Central memory CD4-positive, alpha-beta T cell (primary cell): ENCODE measurements at regions not wholly inside any gene's neighbourhood (a gene's known extent, or its start where the extent isn't known, plus 50 kb on each side); places are given as distances from the start of the nearest gene placed in this dataset.
"Not testable (repeated sequence)": the region's sequence is repeated elsewhere in the genome, so short reads cannot be mapped to it uniquely, and the experiment has no call there.

ENCODE experiments used
- DNase-seq: peaks from one replicate; pipeline ENCODE4 v3.0.0; 2022

DNA sequence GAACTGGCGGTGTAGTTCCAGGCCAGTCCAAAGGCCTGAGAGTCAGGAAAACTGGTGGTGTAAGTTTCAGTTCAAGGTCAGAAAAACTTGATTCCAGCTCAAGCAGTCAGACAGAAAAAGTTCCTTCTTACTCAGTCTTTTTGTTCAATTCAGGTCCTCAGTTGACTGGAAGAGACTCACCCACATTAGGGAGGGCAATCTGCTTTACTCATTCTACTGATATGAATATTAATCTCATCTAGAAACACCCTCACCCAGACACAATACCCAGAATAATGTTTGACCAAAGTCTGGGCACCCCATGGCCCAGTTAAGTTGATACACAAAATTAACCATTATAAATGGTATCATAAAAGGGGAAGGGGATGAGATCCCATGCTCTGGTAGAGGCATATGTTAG lies 50.1 kb upstream of the LTA4H start:
- no peak for DNase-seq

DNA sequence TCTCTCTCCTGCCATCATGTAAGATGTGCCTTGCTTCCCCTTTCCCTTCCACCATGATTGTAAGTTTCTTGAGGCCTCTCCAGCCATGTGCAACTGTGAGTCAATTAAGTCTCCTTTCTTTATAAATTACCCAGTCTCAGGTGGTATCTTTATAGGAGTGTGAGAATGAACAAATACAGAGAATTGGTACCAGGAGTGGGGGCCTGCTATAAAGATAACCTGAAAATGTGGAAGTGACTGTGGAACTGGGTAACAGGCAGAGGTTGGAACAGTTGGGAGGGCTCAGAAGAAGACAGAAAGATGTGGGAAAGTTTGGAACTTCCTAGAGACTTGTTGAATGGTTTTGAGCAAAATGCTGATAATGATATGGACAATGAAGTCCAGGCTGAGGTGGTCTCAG lies 50.8 kb upstream of the LTA4H start:
- not testable (repeated sequence) for DNase-seq

DNA sequence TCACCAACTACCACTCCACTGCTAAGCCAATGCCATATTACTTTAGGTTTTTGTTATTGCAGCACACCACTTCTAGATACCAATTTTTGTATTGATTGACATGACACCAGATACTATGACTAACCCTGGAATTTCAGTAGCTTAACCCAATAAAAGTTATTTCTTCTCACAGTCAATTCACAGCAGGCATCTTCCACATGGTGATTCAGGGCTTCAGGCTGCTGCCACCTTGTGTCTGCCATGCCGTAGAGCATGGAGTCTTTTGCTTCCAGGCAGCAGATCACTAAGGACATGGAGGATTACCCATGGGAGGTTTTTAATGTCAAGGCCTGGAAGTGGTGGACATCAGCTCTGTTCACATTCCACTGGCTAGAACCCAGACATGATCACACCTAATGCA lies 56.4 kb upstream of the LTA4H start:
- no peak for DNase-seq

DNA sequence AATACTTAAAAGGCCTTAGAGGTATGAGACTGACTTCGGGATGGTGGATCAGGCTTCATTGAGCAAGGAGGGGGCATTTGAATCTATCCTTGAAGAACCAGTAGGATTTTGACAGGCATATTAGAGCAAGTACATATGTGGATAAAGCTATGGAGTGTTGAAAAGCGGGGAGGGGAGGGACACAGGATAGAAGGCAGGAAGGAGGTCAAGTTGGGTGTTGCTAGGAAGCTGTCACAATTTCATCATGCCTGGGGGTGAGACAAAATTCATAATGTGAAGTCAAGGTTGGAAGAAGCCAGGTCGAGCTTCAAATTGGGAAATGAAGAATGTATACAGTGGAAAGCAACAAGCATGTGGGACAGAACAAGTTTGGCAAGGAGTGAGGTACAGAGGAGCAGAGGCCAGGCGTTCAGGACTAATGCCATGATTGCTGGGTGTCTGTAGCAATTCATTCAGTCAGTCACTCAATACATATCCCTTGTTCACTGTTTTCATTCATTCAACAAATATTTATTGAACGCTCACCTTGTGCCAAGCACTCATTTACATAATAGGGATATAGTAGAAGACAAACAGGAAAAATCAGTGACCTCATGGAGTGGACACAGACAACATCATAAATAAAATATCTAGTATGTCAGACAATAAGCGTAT lies 58.3 kb upstream of the LTA4H start:
- no peak for DNase-seq

DNA sequence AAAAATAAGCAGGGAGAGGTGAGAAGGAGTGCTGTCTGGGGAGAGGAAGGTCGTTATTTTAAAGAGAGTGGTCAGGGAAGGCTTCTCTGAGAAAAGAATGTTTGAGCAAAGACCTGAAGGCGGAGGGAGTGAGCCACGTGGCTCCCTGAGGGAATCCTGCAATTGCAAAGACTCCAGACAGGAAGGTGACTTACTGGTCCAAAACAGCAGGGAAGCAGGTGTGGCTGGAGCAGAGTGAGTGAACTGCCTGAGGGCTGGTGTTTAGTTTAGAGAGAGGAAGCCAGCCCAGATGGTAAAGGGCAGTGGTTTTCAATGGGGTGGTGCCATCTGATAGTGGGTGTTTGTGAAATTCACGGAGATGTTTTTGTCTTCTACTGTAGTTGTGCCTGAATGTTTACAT lies 58.8 kb upstream of the LTA4H start:
- no peak for DNase-seq

DNA sequence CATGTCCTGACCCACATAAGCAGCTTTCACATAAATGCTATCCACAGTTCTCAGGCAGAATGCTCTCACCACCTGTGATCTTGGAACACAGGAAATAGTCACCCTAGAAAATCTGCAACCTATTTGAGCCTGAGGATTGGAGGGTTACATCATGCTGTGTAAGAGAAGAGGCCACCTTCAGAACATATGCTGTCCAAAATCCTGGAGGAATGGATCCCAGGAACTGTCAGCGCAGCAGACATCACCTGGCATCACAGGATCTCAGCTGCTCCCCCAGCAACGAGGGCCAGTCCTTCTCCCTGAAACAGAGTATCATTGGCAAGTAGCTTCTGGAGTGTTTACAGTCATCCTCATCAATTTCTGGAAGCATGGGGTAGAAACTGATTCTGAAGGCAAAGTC lies 63.2 kb upstream of the LTA4H start:
- no peak for DNase-seq

DNA sequence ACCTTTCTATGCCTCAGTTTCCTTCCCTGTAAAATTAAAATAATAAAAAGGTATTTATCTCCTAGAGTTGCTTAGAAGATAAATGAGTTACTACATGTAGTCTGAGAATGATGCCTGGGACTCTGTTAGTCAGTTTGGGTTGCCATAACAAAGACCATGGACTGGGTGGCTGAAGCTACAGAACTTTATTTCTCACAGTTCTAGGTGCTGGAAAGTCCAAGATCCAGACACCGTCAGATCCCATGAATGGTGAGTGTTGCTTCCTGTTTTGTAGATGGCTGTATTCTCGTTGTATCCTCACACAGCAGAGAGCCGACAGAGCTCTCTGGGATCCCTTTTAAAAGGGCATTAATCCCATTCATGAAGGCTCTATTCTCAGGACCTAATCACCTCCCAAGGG lies 64.0 kb upstream of the LTA4H start:
- DNase-seq: no peak

DNA sequence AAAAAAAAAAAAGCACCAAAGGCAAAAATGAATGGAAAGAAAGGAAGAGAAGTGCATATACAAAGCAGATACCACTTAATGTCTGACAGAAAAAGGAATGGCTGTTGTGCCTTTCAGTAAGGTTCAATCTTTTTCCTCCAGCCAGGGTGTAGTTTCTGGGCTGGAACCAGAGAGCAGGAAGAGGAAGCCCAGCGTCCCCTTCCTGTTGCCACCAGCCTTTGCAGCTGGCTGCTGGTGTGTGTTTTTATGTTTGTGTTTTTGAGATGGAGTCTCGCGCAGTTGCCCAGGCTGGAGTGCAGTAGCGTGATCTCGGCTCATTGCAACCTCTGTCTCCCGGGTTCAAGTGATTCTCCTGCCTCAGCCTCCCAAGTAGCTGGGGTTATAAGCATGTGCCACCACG lies 64.6 kb upstream of the LTA4H start:
- DNase-seq: peak; percentile 16

DNA sequence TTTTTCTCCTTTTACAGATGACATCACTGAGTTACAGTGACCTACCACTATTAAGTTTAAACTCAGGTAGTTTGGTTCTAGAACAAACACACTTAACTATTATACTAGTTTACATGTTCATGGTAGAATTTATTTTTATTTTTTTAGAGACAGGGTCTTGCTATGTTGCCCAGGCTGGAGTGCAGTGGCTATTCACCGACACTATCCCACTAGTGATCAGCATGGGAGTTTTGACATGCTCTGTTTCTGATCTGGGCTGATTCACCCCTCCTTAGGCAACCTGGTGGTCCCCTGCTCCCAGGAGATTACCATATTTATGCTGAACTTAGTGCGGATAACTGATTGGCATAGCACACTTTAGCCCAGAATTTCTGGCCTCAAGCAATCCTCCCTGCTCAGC lies 66.4 kb upstream of the LTA4H start:
- DNase-seq: no peak

DNA sequence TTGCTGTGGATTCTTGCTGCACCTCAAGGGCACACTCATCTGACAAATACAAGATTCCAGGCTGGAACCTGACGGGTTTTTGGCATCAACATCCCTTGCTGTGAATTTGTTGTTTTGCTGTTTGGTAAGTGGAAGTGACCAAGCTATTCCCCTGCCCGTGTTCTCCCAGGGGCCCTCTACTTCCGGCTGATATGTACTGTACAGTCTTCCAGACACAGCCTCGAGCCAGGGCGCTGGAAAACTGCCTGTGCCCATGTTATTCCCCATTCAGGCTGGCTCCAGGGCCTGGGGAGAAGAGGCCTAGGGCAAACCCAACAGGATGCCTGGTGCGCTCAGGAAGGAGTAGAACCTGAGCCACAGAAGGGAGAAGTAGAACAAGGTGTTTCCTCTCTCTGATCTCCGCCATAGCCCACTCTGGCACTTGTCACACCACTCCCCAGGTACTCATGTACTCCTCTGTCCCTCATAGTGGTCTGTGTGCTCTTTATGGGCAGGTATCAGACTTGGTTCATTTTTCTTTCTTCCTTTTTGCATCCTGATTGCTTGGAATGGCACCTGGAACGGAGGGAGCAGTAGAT lies 67.8 kb upstream of the LTA4H start:
- no peak for DNase-seq

DNA sequence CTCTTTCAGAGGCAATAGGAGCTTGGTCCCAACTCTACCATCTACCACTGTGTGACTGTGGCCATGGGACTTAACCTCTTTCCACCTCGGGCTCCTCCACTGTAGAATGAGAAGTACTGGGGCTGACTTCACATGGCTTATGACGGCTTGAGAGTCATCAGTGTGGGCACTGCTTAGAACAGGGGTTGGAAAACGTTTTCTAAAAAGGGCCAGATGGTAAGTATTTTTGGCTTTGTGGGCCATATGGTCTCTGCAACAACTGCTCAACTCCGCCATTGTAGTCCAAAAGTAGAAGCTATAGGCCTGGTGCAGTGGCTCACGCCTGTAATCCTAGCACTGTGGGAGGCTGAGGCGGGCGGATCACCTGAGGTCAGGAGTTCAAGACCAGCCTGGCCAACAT lies 69.2 kb upstream of the LTA4H start:
- DNase-seq: no peak

DNA sequence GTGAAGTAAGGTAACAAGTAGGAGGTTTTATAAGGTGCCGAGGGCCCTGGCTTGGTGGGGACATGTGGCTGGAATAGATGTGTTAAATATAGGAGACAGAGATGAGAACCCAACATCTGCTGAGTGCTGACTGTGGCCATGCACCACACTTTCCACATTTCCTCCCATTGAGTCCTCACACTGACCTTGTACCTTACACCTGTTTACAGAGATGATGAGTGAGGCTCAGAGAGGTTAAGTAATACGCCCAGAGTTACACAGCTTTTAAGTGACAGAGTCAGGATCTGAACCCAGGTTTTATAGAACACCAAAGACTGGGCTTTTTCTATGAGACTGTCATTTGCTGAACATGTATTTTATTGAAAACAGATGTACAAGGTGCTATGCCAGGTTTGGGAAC lies 70.8 kb upstream of the LTA4H start:
- no peak for DNase-seq

DNA sequence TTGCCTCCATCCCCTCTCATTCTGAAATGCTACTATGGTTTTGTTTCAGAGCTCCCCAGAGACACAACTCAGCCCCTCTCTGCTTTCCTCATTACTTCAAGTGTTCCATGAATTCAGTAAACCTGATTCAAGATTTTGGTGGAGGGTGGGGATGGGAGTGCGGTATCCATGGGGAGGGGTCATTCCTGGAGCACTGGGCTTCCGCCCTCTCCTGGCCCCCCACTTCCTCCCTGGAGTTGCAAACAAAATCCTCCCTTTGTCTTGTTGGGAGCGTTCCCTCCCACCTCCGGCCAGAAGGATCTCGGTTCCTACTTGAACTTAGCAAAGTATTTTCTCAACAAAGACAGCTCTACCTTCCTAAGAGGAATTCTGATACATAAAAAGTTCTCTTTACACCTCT lies 71.8 kb upstream of the LTA4H start:
- DNase-seq: no peak

DNA sequence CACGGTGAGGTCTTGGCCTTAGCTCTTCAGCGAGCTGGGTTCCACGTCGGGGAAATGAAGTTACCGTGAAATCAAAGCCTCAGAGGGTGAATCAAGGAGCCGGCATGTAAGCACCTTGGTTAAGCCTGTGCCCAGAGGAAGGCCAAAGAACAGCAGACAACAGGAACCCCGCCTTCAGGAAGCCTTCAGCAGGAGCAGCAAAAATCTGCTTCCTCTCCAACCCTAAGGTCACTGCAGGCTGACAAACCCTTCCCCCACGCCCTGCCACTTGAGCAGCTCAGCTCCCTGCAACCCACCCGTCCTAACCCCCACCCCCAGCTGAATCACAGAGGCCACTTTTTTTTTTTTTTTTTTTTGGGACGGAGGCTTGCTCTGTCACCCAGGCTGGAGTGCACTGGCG lies 72.9 kb upstream of the LTA4H start:
- DNase-seq: peak; percentile 28

DNA sequence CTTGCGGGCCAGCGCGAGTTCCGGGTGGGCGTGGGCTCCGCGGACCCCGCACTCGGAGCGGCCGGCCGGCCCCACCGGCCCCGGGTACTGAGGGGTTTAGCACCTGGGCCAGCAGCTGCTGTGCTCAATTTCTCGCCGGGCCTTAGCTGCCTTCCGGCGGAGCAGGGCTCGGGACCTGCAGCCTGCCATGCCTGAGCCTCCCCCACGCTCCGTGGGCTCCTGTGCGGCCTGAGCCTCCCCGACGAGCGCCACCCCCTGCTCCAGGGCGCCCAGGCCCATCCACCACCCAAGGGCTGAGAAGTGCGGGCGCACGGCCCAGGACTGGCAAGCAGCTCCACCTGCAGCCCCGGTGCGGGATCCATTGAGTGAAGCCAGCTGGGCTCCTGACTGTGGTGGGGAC lies 73.6 kb upstream of the LTA4H start:
- not testable (repeated sequence) for DNase-seq

DNA sequence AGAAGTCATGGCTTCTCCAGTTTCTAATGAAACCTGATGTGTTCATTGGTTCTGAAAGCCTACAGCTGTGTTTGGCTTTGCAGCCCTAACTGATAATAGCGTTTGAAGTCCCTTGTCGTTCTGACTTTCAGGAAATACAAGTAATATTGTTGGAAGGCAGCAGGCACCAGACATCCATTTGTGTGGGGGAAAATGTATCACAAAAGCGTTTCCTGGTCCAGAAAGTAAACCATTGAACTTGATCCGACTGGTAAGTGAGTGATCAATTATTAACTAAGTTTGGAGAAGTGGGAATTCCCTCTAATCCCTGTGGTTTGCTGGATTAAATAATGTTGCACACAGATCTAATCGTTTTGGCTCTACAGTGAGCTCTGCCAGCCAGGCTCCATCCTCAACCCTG lies 77.3 kb upstream of the LTA4H start:
- DNase-seq: no peak

DNA sequence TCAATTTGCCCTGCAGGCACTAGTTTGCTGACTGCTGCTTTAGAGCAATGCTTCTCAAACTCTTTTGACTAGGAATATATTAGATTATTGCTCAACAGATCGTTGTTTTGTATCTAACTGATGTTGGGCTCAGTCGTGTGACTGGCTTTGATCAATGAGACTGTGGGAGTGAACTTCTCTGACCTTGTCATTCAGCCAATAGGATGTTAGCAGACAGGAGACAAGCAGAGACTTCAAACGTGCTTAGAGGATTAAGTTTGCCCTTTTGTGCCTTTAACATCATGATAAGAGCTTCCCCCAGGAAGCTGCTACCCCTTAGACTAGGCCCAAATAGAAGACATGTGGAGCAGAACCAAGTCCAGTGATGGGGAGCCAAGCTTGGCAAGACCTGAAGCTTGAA lies 76.7 kb upstream of the ELK3 start:
- DNase-seq: no peak

DNA sequence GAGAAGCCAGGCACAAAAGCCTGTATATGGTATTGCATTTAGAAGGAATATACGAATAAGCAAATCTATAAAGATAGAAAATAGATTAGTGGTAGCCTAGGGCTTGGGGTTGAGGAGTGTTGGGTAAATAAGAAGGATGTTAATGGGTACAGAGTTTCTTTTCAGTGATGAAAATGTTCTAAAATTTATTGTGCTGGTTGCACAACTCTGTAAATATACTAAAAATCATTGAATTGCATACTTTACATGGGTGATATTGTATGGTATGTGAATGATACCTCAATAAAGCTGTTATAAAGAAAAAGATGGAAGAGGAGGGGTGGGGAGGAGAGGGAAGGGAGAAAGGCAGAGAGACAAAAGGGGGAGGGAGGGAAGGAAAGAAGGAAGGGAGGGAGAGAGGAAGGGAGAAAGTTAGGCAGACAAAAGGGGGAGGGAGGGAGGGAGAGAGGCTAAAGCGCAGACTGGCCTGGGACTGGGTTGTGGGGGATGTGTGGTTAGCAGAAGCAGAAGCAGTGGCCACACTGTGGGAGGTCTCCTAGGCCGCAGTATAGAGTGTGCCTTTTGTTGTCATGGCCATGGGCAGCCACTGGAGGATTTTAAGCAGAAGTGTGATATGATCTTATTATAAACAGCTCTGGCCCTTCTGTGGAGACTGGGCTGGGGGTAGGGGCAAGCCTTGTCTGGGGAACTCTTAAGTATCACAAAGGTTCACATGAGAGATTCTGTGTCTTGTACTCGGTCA lies 73.6 kb upstream of the ELK3 start:
- no peak for DNase-seq

DNA sequence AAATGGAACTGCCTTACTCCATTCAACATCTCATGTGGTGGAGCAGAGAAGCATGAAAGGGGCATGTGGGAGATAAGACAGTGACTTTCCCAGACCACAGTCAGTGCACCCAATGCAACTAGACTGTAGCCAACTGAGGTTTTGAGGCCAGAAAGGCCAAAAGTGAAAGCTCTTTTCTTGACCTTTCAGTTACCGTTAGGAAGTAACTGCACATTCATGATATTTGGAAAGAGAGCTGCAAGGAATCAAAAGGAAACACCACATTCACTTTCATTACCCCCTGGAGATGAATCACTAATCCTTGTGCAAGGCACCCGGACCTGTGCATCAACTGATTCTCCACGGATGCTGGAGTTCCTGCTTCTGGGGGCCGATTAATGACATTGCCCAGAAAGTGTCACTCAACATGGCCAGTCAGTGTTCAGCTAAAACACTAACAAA lies 72.9 kb upstream of the ELK3 start:
- DNase-seq: no peak

DNA sequence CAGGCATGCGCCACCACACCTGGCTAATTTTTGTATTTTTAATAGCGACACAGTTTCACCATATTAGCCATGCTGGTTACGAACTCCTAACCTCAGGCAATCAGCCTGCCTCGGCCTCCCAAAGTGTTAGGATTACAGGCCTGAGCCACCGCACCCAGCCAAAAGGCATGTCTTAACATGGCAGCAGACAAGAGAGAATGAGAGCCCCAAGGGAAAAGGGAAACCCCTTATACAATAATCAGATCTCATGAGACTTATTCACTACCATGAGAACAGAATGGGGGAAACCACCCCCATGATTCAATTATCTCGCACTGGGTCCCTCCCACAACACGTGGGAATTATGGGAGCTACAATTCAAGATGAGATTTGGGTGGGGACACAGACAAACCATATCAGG lies 65.9 kb upstream of the ELK3 start:
- not testable (repeated sequence) for DNase-seq

DNA sequence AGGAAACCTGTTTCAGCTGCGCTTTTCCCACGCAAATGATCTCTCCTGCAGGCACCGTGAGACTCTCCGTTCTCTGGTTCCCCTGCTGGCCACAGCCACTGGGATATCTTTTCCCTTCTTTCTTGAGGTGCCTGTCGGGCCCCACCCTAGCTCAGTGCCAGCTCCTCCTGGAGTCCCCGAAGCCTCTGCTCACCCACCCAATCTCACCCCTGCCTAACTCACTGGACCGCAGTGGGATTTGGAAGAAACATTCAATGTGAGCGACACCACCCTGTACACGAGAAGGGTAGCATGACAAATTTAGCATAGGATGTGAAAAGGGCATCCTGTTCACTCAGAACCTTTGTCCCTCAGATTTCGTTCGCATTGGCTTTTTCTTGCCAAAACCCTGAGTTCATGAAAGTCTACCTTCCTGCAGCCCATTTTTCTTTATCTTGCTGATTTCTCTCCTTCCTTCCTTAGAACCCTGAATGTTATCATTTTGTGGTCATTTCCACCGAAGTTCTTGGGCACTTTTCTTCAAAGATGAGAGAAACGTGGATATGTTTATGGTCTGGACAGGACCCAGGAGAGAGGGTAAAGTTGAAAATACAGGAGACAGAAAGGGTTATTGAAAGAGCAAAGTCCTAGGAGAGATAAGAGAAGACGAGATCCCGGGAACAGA lies 63.6 kb upstream of the ELK3 start:
- no peak for DNase-seq

DNA sequence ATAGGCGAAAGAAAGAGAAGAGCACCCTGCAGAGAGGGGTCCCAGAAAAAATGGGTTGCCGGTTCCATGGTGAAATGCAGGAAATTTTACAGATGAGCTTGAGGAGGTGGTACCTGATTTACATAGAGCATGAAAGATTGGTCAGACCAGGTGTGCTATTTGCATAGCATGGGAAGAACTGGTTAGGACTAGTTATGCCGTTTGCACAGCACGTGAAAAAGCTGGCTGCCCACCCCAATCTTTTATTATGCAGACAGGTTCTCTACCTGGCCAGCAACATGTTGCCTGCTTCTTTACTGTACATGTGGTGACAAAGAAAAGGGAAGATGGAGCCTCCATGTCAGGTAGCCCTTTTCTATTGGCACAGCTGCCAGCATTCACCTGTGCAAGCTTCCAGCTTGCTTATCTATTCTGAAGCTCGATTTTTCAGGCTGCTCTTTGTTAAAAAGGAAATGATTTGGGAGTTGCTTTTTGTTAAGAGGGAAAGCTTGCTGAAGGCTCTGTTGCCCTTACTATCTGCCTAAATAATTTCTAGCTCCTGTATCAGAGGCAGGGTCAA lies 62.9 kb upstream of the ELK3 start:
- no peak for DNase-seq

DNA sequence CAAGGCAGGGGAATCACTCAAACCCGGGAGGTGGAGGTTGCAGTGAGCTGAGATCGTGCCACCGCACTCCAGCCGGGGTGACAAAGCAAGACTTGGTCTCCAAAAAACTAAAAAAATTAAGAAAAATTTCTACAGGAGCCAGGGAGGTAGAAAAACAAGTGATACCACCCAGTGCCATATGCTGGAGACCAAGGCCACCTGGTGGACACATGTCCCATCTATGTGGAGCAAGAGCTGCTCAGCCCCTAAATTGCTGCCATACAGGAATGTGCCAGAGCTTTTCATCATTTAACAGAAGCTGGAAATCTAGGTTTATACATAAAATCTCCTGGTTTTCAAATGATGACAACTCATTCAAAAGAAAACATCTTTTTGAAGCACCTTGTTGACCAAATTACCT lies 61.4 kb upstream of the ELK3 start:
- DNase-seq: no peak

DNA sequence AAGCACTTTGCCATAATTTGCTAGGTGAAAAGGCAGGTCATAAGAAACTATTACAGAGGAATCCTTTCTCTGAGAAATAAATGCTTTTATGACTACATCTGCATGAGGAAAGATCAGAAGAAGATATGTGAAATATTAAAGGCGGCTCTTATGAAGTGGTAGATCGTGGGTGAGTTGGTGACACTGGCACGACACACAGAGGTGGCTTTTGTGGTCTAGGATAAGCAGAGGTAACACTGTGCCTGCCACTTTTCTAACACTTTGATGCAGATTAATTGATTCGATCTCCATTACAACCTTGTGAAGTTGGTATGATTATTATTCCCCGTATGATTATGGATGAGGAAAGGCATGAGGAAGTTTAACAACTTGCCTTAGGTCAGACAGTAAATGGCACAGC lies 60.0 kb upstream of the ELK3 start:
- peak; percentile 45 for DNase-seq
